Dendritic cell treated with granulocyte-macrophage colony-stimulating factor and Interleukin-4, amounts not matched to agents 40 ng/mL and 50 ng/mL, for 4 days (primary cell): ENCODE measurements at regions not wholly inside any gene's neighbourhood (a gene's known extent, or its start where the extent isn't known, plus 50 kb on each side); places are given as distances from the start of the nearest gene placed in this dataset.
"Not testable (repeated sequence)": the region's sequence is repeated elsewhere in the genome, so short reads cannot be mapped to it uniquely, and the experiment has no call there.

Source experiments
- H3K27ac Mint-ChIP-seq: one replicate; pipeline ENCODE4 v1.8.0; 2022; ENCODE audit warnings: mild to moderate bottlenecking, mixed read lengths
- H3K27me3 Mint-ChIP-seq: one replicate; pipeline ENCODE4 v1.8.0; 2022; ENCODE audit warnings: mild to moderate bottlenecking, mixed read lengths
- H3K36me3 Mint-ChIP-seq: one replicate; pipeline ENCODE4 v1.8.0; 2022; ENCODE audit warnings: low read depth, mixed read lengths
- H3K4me1 Mint-ChIP-seq: one replicate; pipeline ENCODE4 v1.8.0; 2022; ENCODE audit warnings: low read depth, mixed read lengths
- H3K4me3 Mint-ChIP-seq: one replicate; pipeline ENCODE4 v1.8.0; 2022; ENCODE audit warnings: mild to moderate bottlenecking, moderate library complexity, mixed read lengths
- H3K9me3 Mint-ChIP-seq: one replicate; pipeline ENCODE4 v1.8.0; 2022; ENCODE audit warnings: mixed read lengths
- intact Hi-C: fragments of 100-400 bp; cut with micrococcal nuclease; formaldehyde crosslinking; loops from one replicate; pipeline ENCODE4 v1.15.0; 2022

DNA sequence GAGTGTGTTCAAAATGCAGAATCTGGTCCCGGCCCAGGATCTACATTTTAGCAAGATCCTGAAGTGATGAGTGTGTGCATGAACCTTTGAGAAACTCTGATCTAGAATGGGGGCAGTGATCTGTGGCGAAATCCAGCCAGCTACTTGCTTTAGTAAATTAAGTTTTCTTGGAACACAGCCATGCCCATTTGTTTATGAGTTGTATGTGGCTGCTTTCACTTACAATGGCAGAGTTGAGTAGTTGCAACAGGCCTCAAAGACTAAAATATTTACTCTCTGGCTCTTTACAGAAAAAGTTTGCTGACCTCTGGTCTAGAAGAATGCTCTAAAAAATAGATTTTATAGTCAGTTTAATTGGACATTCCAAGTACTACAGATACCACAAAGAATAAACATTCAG, 588.3 kb downstream of the BNC2 start:
- H3K4me3 Mint-ChIP-seq, result no peak overlapping the region
- intact Hi-C loops, result no loop called here

DNA sequence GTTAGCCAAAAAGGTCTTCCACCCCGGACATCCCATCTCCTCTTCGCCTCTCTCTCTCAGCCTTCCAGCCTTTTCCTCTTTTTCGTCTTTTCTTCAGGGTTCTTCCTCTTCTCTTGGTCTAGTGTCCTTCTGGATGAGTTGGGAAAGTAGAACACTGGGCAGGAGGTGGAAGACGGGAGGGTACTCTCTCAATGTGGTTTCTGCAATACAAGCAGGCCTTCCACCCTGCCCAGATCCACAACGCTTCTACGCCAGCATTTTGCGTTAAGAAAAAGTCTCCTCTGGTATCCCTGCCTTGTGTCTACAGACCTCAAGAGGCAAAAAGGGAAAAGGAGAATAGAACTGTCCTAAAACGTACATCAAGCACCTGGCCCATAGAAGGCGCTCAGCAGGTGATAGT, 587.8 kb downstream of the BNC2 start:
- Mint-ChIP-seq H3K36me3 (no peaks in the 10 kb centered on the region), H3K9me3 (peaks cover 17% of the 10 kb centered on the region), H3K4me3 (no peak overlapping the region), H3K4me1 (no peaks in the 10 kb centered on the region), H3K27ac (no peak overlapping the region), H3K27me3 (peaks cover 6% of the 10 kb centered on the region)
- intact Hi-C loops, result no loop called here

More for the DNA sequence above, 588.3 kb downstream of the BNC2 start:
- peaks cover 6% of the 10 kb centered on the region for H3K27me3 Mint-ChIP-seq
- peaks cover 17% of the 10 kb centered on the region for H3K9me3 Mint-ChIP-seq
- H3K36me3 Mint-ChIP-seq, result no peaks in the 10 kb centered on the region
- no peak overlapping the region for H3K27ac Mint-ChIP-seq
- no peaks in the 10 kb centered on the region for H3K4me1 Mint-ChIP-seq

DNA sequence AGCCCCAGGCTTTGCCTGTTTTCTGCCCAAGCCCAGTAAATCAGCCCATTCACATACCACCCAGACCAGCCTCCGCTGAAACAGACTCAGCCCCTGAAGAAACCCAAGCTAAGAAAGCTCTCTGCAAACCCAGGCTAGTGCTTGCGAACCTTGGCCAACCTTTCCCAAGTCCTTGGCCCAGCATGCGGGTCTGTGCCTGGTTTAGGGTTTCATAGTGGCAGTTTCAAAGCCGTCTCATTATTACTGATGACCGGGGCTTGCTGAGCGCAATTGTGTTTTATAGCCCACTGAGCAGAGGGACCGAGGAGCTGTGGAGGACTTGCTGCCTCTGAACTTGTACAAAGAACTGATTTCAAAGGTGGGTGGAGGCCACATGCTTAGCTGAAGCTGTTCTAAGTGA, 584.3 kb downstream of the BNC2 start:
- Mint-ChIP-seq H3K27me3 (peaks cover 6% of the 10 kb centered on the region), H3K4me1 (peaks cover 23% of the 10 kb centered on the region), H3K27ac (no peak overlapping the region), H3K4me3 (no peak overlapping the region), H3K36me3 (no peaks in the 10 kb centered on the region), H3K9me3 (peaks cover 17% of the 10 kb centered on the region)
- intact Hi-C loops, result no loop called here

DNA sequence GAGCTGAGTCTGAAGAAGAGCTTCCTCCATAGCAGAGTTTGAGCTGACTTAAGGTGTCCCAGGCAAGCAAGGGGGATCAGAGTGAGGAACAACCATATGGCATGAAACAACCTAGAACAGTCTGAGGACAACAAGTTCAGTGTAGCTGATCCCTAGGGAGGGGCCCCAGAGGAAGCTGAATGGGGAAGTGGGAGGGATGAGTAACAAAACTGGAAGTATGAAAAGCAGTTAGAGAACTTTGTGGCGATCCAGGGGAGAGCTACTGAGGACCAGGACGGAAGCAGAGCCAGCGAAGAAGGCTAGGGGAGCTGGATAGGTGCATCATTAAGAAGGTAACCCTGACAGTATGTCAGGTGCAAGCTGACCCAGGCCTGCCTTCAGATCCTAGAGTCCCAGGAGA, 580.8 kb downstream of the BNC2 start:
- no peaks in the 10 kb centered on the region for H3K36me3 Mint-ChIP-seq
- intact Hi-C loops, result loop anchor here (5.0 kb wide), 1 partner anchor 113 kb away; no protein-coding TSS in a partner anchor
- peaks cover 7% of the 10 kb centered on the region for H3K27me3 Mint-ChIP-seq
- peaks cover 34% of the 10 kb centered on the region for H3K4me1 Mint-ChIP-seq
- peaks cover 9% of the 10 kb centered on the region for H3K9me3 Mint-ChIP-seq
- H3K4me3 Mint-ChIP-seq, result peak overlapping the region; percentile 39
- H3K27ac Mint-ChIP-seq, result peak overlapping the region; percentile 75

DNA sequence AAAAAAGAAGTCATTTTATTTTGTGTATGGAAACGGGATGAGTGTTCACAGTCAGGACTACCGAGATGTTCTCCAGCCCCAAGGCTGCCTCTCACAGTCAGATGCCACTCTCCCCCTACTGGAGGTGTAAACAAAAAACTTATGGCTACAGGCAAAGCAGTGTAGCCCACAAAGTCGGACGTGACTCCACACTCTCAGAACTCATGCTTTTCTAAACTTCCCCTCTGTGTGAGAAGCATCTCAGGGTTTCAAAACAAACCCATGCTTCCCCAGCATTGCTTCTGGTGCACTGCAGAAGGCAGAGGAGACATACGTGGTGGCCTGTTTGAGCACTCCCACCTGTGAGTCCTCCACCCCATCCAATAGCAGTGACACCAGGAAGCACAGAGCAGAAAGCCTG, 580.3 kb downstream of the BNC2 start:
- no peaks in the 10 kb centered on the region for H3K36me3 Mint-ChIP-seq

DNA sequence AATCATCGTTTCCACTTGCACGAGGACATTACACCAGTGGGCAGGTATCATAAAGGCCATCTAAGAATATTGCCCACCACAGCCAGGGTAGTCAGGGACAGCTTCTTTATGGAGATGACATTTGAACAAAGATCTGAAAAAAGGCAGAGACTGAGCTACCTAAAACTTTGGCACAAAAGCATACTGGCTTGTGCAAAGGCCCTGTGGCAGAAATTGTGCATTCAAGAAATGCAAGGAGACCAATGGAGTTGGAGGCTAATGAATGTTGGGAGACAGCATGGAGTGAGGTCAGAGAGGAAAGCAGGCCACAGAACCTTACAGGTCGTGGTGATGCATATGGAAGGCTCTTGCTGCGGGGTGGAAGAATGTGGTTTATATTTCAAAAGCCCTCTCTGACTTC, 578.5 kb downstream of the BNC2 start:
- Mint-ChIP-seq H3K27ac (no peak overlapping the region), H3K36me3 (no peaks in the 10 kb centered on the region), H3K4me3 (no peak overlapping the region), H3K4me1 (peaks cover 34% of the 10 kb centered on the region), H3K9me3 (no peaks in the 10 kb centered on the region), H3K27me3 (peaks cover 14% of the 10 kb centered on the region)
- intact Hi-C loops, result loop anchor here (5.0 kb wide), 1 partner anchor 110 kb away; no protein-coding TSS in a partner anchor

More for the DNA sequence above, 580.3 kb downstream of the BNC2 start:
- Mint-ChIP-seq H3K9me3 (peaks cover 6% of the 10 kb centered on the region), H3K27ac (peak overlapping the region; percentile 75), H3K4me1 (peaks cover 34% of the 10 kb centered on the region), H3K27me3 (peaks cover 10% of the 10 kb centered on the region), H3K4me3 (peak overlapping the region; percentile 39)
- intact Hi-C loops, result loop anchor here (5.0 kb wide), 1 partner anchor 112 kb away; no protein-coding TSS in a partner anchor

DNA sequence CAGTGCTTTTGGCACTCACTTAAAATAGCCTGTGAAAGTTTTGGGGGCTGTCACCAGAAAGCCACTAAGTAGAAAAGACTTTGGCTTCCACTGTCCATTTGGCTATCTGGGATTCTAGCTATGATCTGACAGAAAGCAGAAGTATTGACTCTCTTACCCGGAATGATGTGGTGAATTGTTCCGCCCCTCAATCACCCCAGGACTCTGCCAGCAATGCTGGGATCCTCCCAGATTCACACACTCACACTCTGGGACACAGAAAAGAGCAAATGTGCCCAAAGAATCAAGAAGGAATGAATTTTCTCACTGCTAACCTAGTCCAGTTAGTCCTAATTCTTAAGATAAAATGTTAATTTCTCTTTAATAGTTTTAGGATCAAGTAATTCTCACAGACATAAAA, 576.9 kb downstream of the BNC2 start:
- Mint-ChIP-seq H3K27me3 (peaks cover 23% of the 10 kb centered on the region), H3K9me3 (peaks cover 7% of the 10 kb centered on the region), H3K36me3 (no peaks in the 10 kb centered on the region), H3K27ac (no peak overlapping the region), H3K4me3 (no peak overlapping the region), H3K4me1 (peaks cover 30% of the 10 kb centered on the region)
- intact Hi-C loops, result loop anchor here (5.0 kb wide), 1 partner anchor 109 kb away; no protein-coding TSS in a partner anchor

DNA sequence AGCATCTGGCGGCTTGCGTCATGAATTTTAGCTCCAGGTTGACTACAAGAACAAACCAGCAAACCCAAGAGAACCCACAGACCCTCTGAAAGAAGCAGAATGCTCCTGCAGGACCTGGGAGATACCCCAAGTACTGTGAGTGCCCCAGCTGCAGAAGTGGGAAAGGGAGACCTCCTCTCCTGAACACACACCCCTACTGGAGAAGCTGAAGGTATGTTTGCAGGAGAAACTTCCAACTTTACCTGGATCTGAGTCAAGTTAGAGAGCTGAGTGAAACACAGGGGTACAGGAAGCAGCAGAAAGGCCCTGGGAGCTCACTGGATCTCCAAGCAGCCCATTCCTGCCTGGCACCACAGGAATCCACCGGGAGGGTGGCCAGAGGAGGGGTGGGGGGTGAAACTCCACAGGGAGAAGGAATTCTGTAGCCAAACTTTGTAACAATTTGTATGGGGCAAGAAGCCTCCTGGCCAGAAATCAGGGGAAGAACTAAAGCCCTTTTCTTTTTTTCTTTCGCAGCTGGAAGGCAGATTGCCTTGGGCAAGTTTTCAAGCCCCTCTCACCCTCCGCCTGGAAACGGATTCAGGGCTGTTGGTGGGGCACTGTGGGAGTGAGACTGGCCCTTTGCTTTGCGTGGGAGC, 576.2 kb downstream of the BNC2 start:
- H3K27ac Mint-ChIP-seq, result no peak overlapping the region
- no peaks in the 10 kb centered on the region for H3K36me3 Mint-ChIP-seq
- intact Hi-C loops, result loop anchor here (5.0 kb wide), 1 partner anchor 108 kb away; no protein-coding TSS in a partner anchor
- peaks cover 27% of the 10 kb centered on the region for H3K27me3 Mint-ChIP-seq
- H3K4me3 Mint-ChIP-seq, result no peak overlapping the region
- peaks cover 14% of the 10 kb centered on the region for H3K9me3 Mint-ChIP-seq
- peaks cover 24% of the 10 kb centered on the region for H3K4me1 Mint-ChIP-seq

DNA sequence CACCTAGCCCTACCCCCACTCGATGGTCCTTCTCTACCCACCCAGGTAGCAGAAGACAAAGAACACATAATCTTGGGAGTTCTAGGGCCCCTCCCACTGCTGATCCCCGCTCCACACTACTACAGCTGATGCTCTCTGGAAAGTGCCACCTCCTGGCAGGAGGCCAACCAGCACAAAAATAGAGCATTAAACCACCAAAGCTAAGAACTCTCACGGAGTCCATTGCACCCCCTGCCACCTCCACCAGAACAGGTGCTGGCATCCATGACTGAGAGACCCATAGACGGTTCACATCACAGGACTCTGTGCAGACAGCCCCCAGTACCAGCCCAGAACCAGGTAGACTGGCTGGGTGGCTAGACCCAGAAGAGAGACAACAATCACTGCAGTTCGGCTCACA, 575.5 kb downstream of the BNC2 start:
- intact Hi-C loops, result loop anchor here (5.0 kb wide), 1 partner anchor 107 kb away; no protein-coding TSS in a partner anchor

DNA sequence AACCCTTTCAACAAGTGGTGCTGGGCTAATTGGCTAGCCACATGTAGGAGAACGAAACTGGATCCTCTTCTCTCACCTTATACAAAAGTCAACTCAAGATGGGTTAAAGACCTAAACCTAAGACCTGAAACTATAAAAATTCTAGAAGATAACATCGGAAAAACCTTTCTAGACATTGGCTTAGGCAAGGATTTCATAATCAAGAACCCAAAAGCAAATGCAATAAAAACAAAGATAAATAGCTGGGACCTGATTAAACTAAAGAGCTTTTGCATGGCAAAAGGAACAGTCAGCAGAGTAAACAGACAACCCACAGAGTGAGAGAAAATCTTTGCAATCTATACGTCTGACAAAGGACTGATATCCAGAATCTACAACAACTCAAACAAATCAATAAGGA, 571.1 kb downstream of the BNC2 start:
- H3K27me3 Mint-ChIP-seq, result peaks cover 43% of the 10 kb centered on the region
- H3K27ac Mint-ChIP-seq, intact Hi-C loops, H3K4me3 Mint-ChIP-seq, H3K36me3 Mint-ChIP-seq, H3K4me1 Mint-ChIP-seq: not testable (repeated sequence)
- peaks cover 15% of the 10 kb centered on the region for H3K9me3 Mint-ChIP-seq

More for the DNA sequence above, 575.5 kb downstream of the BNC2 start:
- H3K4me3 Mint-ChIP-seq, H3K27ac Mint-ChIP-seq, H3K36me3 Mint-ChIP-seq: not testable (repeated sequence)
- H3K27me3 Mint-ChIP-seq, result peaks cover 31% of the 10 kb centered on the region
- H3K9me3 Mint-ChIP-seq, result peaks cover 15% of the 10 kb centered on the region
- H3K4me1 Mint-ChIP-seq, result peaks cover 17% of the 10 kb centered on the region

DNA sequence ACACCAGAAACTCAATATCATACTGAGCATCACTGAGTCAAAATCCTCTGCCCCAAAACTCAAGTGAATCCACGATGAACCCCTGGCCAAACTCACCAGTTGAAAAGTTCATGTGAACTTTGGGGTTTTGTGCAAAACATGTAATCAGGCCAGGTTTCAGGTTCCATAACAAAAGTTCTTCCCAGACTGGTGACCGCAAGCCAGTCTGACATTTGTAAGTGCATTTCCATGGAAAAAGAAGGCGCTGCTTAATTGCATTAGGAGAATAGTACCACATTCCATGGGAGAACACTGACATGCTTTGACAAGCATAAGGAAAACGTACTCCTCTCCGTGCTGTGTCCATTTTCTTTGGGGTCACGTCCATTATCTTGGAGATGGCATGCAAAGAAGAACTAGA, 567.0 kb downstream of the BNC2 start:
- intact Hi-C loops, result no loop called here
- Mint-ChIP-seq H3K4me3 (no peak overlapping the region), H3K9me3 (peaks cover 8% of the 10 kb centered on the region), H3K36me3 (no peaks in the 10 kb centered on the region), H3K27me3 (peaks cover 46% of the 10 kb centered on the region), H3K27ac (no peak overlapping the region), H3K4me1 (peaks cover 5% of the 10 kb centered on the region)

DNA sequence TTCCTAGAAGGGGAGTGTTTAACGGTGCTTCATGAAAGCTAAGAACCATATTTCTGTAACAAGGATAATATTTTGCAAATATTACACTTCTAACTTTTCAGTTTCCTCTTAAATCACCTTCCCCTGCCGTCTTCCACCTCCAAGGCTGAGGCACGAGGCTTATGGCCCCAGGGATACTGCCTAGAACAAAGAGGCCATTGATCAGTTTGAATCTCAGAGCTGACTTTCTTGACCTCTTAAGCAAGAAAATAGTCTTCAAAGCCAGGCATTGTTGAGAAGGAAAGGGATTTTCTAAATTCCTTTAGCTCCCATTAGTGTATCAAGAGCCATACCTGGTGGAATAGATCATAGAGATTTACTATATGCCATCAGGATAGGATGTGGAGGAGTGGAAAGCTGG, 566.2 kb downstream of the BNC2 start:
- intact Hi-C loops, result no loop called here
- no peak overlapping the region for H3K27ac Mint-ChIP-seq

DNA sequence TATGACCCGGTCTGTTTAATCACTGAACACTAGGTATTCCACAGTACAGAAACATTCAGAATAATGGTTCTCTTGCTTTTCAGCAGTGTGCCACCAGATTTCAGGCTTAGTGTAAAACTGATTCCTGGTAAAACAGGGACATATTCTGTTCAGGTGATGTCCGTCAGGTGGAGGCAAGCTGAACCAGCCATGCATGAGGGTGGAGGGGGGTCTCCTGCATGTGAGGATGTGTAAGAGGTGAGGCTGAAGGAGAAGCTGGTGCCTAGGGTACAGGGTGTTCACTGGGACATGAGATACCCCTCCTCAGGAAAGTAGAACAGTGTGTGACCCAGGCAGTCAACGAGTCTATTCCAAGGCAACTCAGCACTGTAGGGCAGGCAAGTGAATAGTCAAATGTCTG, 563.9 kb downstream of the BNC2 start:
- Mint-ChIP-seq H3K4me1 (peaks cover 2% of the 10 kb centered on the region), H3K9me3 (no peaks in the 10 kb centered on the region), H3K4me3 (no peak overlapping the region), H3K36me3 (no peaks in the 10 kb centered on the region), H3K27ac (no peak overlapping the region), H3K27me3 (peaks cover 42% of the 10 kb centered on the region)
- intact Hi-C loops, result no loop called here

More for the DNA sequence above, 566.2 kb downstream of the BNC2 start:
- peaks cover 5% of the 10 kb centered on the region for H3K4me1 Mint-ChIP-seq
- H3K27me3 Mint-ChIP-seq, result peaks cover 42% of the 10 kb centered on the region
- no peaks in the 10 kb centered on the region for H3K36me3 Mint-ChIP-seq
- peaks cover under 1% of the 10 kb centered on the region for H3K9me3 Mint-ChIP-seq
- H3K4me3 Mint-ChIP-seq, result no peak overlapping the region

DNA sequence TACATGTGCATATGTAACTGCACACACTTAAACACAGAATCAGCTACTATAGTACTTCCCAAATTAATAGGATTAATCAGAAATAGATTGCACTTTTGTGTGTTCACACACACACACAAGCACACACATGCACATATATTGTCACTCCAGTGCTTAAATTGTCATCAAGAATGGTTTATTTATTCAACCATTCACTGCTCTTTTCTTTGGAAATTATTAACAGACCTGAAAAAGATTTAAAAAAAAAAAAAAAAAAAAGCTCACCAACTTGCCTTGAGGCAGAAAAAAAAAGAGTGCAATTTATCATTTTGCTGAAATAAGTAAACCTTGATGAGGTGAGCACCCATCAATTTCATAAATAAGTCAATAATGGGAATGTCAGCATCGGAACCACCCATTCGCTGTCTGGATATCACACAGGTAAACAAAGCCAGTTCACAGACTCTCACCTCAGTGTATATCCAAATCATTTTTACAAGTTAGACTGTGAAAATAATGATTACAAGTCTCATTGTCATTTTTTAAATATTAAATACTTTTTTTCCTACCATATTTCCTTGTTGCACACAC, 562.8 kb downstream of the BNC2 start:
- intact Hi-C loops, result no loop called here
- Mint-ChIP-seq H3K27me3 (peaks cover 38% of the 10 kb centered on the region), H3K4me1 (no peaks in the 10 kb centered on the region), H3K9me3 (no peaks in the 10 kb centered on the region), H3K4me3 (no peak overlapping the region), H3K36me3 (no peaks in the 10 kb centered on the region), H3K27ac (no peak overlapping the region)
